ENCODE measurements at regions not wholly inside any gene's neighbourhood (a gene's known extent, or its start where the extent isn't known, plus 50 kb on each side); places are given as distances from the start of the nearest gene placed in this dataset.
"Not testable (repeated sequence)": the region's sequence is repeated elsewhere in the genome, so short reads cannot be mapped to it uniquely, and the experiment has no call there.

DNA sequence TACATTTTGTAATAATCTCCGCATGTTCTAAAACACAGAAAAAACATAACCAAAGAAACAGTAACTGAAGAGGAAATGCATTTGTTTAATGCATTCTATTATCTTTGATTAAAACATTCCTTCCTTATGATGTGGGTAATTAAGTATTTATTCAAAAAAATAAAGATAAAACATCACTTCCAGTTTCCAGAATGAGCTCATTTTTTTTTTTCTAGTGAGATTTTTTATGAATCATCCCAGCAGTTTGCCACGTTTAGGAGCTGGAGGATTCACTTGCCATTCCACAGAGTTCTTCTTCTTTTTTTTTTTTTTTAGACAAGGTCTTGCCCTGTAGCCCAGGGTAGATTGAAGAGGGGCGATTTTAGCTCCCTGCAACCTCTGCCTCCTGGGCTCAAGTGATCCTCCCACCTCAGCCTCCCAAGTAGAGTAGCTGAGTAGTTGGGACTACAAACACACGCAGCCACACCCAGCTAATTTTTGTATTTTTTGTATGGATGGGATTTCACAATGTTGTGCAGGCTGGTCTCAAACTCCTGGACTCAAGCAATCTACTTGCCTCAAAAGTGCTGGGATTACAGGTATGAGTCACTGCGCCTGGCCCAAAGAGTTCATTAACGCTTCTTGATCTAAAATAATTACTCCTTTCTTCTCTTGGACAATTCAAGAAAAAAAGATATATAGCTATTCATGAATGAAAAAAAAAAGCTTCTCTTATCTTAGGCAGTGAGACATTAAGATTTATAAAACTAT lies 177.3 kb downstream of the DKK1 start:
- CTCF ChIA-PET: interaction anchor here (0.6 to 1.4 kb wide), 3 partner anchors 87 to 184 kb away, joined by 3 to 4 read pairs (median 4); partner anchors contain the start of gene DKK1
- TF ChIP-seq, protein P1, sequence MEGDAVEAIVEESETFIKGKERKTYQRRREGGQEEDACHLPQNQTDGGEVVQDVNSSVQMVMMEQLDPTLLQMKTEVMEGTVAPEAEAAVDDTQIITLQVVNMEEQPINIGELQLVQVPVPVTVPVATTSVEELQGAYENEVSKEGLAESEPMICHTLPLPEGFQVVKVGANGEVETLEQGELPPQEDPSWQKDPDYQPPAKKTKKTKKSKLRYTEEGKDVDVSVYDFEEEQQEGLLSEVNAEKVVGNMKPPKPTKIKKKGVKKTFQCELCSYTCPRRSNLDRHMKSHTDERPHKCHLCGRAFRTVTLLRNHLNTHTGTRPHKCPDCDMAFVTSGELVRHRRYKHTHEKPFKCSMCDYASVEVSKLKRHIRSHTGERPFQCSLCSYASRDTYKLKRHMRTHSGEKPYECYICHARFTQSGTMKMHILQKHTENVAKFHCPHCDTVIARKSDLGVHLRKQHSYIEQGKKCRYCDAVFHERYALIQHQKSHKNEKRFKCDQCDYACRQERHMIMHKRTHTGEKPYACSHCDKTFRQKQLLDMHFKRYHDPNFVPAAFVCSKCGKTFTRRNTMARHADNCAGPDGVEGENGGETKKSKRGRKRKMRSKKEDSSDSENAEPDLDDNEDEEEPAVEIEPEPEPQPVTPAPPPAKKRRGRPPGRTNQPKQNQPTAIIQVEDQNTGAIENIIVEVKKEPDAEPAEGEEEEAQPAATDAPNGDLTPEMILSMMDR (conservative IDR thresholded peaks at IDR 0.05; ENCODE audit: low read depth): no peak
- no peak overlapping the region for H3K27ac ChIP-seq
- DNase-seq (ENCODE audit: low spot score): no peak
- POLR2A ChIA-PET (ENCODE audit: low non-redundant PET): no interaction called here

DNA sequence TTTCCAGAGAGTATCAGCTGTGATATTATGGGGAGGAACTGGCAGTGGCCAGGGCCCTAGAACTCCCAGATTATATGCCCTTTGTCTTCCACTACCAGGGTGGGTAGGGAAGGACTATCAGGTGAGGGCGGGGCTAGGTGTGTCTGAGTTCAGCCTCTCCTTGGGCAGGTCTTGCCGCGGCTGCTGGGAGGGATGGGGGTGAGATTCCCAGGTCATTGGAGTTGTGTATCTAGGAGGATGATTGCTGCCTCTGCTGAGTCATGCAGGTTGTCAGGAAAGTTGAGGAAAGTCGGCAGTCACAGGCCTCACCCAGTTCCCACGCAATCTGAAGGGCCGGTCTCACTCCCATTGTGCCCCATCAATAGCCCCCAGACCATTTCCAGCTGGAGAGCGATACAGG lies 185.2 kb downstream of the DKK1 start:
- CTCF ChIA-PET: no interaction called here
- POLR2A ChIA-PET (ENCODE audit: low non-redundant PET): no interaction called here
- DNase-seq (ENCODE audit: low spot score): no peak
- H3K27ac ChIP-seq: no peak overlapping the region
- TF ChIP-seq, protein P1 (conservative IDR thresholded peaks at IDR 0.05; ENCODE audit: low read depth): no peak

DNA sequence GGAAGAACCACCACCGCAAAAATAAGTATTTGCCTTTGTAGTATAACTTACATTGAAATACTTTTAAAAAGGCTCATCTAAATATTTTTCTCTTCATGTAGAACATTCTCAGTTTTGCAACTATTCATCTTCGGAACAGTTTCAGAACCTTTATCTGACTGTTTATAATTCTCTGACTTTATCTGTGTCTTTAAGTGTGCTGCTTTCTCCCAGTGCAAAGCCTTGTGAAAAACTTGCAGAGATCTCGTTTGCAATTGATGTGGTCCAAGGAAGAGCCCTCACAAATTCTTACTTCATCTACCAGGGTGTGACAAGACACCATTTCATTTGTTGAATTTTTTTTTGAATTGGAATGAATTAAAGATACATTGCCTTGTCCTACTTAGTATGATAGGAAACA lies 186.4 kb downstream of the DKK1 start:
- ChIA-PET CTCF (interaction anchor here (0.6 kb wide), 1 partner anchor 78 kb away, joined by 3 read pairs; no protein-coding TSS in a partner anchor), POLR2A (ENCODE audit: low non-redundant PET) (no interaction called here)
- TF ChIP-seq, protein P1 (conservative IDR thresholded peaks at IDR 0.05; ENCODE audit: low read depth): no peak
- H3K27ac ChIP-seq: no peak overlapping the region
- DNase-seq (ENCODE audit: low spot score): no peak

DNA sequence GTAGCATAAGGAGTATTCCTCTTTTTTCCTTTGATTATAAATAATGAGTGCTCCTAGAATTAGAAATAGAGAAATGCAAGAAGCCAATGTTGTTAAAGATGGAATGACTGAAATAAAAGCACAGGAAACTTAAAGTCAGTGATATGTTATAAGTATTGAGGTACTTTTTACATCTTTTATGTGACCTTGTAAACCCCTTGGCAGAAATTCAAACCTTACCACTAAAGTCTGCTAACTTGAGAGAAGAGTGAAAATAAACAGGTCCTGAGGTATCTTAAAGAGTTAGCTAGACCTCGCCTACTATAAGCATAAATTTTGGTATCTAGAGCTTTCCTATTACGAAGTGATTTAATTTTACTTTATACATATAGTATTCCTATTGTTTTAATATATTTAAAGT lies 188.2 kb downstream of the DKK1 start:
- no peak for DNase-seq (ENCODE audit: low spot score)
- CTCF ChIA-PET: no interaction called here
- POLR2A ChIA-PET (ENCODE audit: low non-redundant PET): no interaction called here
- no peak overlapping the region for H3K27ac ChIP-seq
- TF ChIP-seq, protein P1 (conservative IDR thresholded peaks at IDR 0.05; ENCODE audit: low read depth): no peak

DNA sequence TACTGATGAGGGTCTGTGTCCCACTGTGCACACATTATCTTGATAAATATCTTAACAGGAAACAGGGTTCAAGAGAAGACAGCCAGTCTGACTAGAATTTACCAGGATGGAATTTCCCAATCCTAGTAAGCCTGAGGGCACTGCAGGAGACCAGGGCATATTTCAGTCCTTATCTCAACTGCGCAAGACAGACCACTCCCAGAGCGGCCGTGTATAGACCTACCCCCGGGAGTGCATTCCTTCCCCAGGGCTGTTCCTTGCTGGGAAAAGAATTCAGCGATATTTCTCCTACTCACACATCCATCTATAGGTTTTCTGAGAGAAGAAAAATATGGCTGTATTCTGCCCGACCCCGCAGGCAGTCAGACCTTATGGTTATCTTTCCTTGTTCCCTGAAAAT lies 191.3 kb downstream of the DKK1 start:
- POLR2A ChIA-PET (ENCODE audit: low non-redundant PET); H3K27ac ChIP-seq; CTCF ChIA-PET; DNase-seq (ENCODE audit: low spot score): not testable (repeated sequence)

DNA sequence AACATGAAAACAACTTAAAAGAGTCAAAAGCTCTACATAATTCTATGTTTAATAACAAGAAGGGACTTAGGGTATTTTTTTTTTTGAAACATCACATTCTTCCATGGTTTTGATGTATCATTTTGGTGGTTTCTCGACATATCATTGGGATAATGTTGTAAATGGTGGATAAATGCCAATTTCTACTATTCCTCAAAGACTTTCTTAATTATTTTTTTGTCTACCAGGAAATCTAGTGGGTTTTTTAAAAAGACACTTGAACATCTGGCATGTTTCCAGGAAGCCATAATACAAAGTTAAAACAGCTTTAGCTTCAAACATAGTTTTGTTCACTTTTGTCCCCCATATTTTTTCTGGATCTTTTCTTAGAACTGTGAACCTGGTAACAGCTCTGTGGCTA lies 200.4 kb downstream of the DKK1 start:
- POLR2A ChIA-PET (ENCODE audit: low non-redundant PET): no interaction called here
- TF ChIP-seq, protein P1 (conservative IDR thresholded peaks at IDR 0.05; ENCODE audit: low read depth): no peak
- DNase-seq (ENCODE audit: low spot score): no peak
- CTCF ChIA-PET: interaction anchor here (0.6 kb wide), 2 partner anchors 209 to 312 kb away, joined by 3 to 4 read pairs; no protein-coding TSS in a partner anchor
- H3K27ac ChIP-seq: no peak overlapping the region

DNA sequence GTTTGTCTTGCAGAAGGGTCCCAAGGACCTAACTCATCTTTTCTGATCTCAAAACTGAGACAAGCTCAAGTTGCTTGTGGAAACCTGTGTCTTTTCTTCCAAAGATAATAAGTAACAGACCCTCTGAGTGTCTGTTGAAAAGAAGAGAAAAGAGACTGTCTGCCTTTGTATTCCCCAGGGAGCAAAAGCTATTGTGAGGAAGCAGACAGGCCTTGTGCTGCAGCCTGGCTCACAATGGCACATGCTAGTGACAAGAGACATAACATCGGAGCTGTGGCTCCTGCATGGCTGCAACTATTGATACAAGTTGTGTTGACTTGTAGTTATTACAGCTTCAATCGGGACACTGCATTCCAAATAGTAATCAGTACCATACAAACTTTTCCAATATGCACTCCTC lies 202.9 kb downstream of the DKK1 start:
- CTCF ChIA-PET: interaction anchor here (0.6 to 0.9 kb wide), 2 partner anchors 28 to 224 kb away, joined by 3 read pairs; no protein-coding TSS in a partner anchor
- DNase-seq (ENCODE audit: low spot score): no peak
- TF ChIP-seq, protein P1 (conservative IDR thresholded peaks at IDR 0.05; ENCODE audit: low read depth): no peak
- POLR2A ChIA-PET (ENCODE audit: low non-redundant PET): no interaction called here
- no peak overlapping the region for H3K27ac ChIP-seq
